HAP-1 (cell line): ENCODE measurements at regions not wholly inside any gene's neighbourhood (a gene's known extent, or its start where the extent isn't known, plus 50 kb on each side); places are given as distances from the start of the nearest gene placed in this dataset.

Experiments used
- DNase-seq, 2 experiments: peaks; one replicate each; pipeline ENCODE4 v3.0.0-alpha.2; 2016 to 2020; ENCODE audit warnings: low spot score in 2 of 2
- H3K27me3 ChIP-seq: fragments of 250-450 bp; sonication (Bioruptor Pico); 2 replicates; pipeline ENCODE4 v1.5.1; 2020; ENCODE audit warnings: low read depth, mild to moderate bottlenecking, moderate library complexity
- H3K36me3 ChIP-seq: fragments of 250-450 bp; sonication (Bioruptor Pico); replicated peaks from 2 replicates; pipeline ENCODE4 v1.5.1; 2020; ENCODE audit warnings: mild to moderate bottlenecking
- H3K4me1 ChIP-seq: fragments of 250-450 bp; sonication (Bioruptor Pico); 2 replicates; pipeline ENCODE4 v1.5.1; 2020; ENCODE audit warnings: mild to moderate bottlenecking
- H3K4me3 ChIP-seq: fragments of 250-450 bp; sonication (Bioruptor Pico); 2 replicates; pipeline ENCODE4 v1.5.1; 2020; ENCODE audit warnings: mild to moderate bottlenecking, moderate library complexity
- H3K9me3 ChIP-seq: fragments of 250-450 bp; sonication (Bioruptor Pico); 2 replicates; pipeline ENCODE4 v1.5.1; 2020; ENCODE audit warnings: mild to moderate bottlenecking, moderate library complexity
- in situ Hi-C: fragments of 300-500 bp; cut with MboI; formaldehyde crosslinking; loops from 3 replicates; pipeline ENCODE4 v1.14.3; 2020; ENCODE audit warnings: low sequenced_read_pairs, inconsistent platforms, mixed read lengths

- H3K9me3 ChIP-seq: no peaks in the 10 kb centered on the region
- no peaks in the 10 kb centered on the region for H3K36me3 ChIP-seq
- peaks cover 23% of the 10 kb centered on the region for H3K4me1 ChIP-seq
- in situ Hi-C loops: no loop called here
- no peak for DNase-seq
- H3K4me3 ChIP-seq: no peak overlapping the region
- no peaks in the 10 kb centered on the region for H3K27me3 ChIP-seq
Observed at GRCh38 chr13:64470751-64471150, 2759.4 kb downstream of the PCDH9 start.

- no peaks in the 10 kb centered on the region for H3K27me3 ChIP-seq
- H3K36me3 ChIP-seq: no peaks in the 10 kb centered on the region
- H3K4me1 ChIP-seq: peaks cover 18% of the 10 kb centered on the region
- H3K9me3 ChIP-seq: no peaks in the 10 kb centered on the region
- DNase-seq: no peak
- in situ Hi-C loops: no loop called here
- H3K4me3 ChIP-seq: no peak overlapping the region
Observed at GRCh38 chr13:64459778-64460177, 2770.4 kb downstream of the PCDH9 start.

GRCh38 chr13:64457976-64458375 is 2772.2 kb downstream of the PCDH9 start:
- Histone ChIP-seq H3K4me1 (peaks cover 19% of the 10 kb centered on the region), H3K9me3 (no peaks in the 10 kb centered on the region), H3K4me3 (no peak overlapping the region), H3K36me3 (no peaks in the 10 kb centered on the region), H3K27me3 (no peaks in the 10 kb centered on the region)
- in situ Hi-C loops: no loop called here
- DNase-seq: no peak

- no peak for DNase-seq
- peaks cover 19% of the 10 kb centered on the region for H3K4me1 ChIP-seq
- H3K36me3 ChIP-seq: no peaks in the 10 kb centered on the region
- H3K9me3 ChIP-seq: no peaks in the 10 kb centered on the region
- in situ Hi-C loops: no loop called here
- no peaks in the 10 kb centered on the region for H3K27me3 ChIP-seq
- no peak overlapping the region for H3K4me3 ChIP-seq
Observed at GRCh38 chr13:64455124-64455523, 2775.0 kb downstream of the PCDH9 start.

DNA sequence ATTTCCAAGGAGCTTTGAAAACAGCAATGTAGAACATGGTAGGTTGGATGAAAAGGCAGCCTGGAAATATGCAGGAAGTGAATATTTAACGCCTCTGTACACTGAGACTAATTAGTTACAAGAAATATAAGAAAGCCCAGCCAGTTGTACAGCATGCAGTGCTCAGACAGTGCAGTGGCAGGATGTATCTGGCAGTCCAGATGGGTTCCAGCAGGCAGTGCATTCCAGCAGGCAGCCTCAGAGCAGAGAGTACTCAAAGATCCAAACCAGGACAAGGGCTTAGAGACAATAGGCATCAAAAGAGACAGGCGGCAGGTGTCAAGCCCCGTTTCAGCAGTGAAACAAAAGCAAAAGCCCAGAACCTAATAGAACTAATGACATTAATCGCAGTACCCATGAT is 2776.3 kb downstream of the PCDH9 start:
- no peaks in the 10 kb centered on the region for H3K9me3 ChIP-seq
- H3K4me3 ChIP-seq: no peak overlapping the region
- DNase-seq: no peak
- H3K4me1 ChIP-seq: peaks cover 19% of the 10 kb centered on the region
- H3K27me3 ChIP-seq: no peaks in the 10 kb centered on the region
- in situ Hi-C loops: no loop called here
- no peaks in the 10 kb centered on the region for H3K36me3 ChIP-seq

DNA sequence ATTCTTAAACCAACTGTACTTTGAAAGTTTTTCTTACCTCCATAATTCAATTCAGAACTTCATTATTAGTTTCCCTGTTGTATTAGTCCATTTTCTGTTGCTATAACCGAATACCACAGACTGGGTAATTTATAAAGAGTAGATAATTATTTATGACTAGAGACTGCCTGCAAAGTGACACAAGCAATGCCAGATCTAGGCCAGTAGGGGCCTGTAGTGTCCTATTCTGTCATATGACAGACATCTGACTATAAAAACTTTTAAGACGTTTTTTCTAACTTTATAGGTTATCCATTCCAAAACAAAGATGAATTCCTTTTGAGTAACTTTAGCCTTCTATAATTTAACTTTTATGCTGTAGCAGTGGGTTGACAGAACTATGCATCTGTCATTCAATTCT is 2783.8 kb downstream of the PCDH9 start:
- H3K36me3 ChIP-seq: no peaks in the 10 kb centered on the region
- H3K9me3 ChIP-seq: no peaks in the 10 kb centered on the region
- peak; percentile 30 to 33 for DNase-seq
- H3K4me3 ChIP-seq: no peak overlapping the region
- no peaks in the 10 kb centered on the region for H3K27me3 ChIP-seq
- in situ Hi-C loops: no loop called here
- H3K4me1 ChIP-seq: peaks cover 3% of the 10 kb centered on the region; the same call in 1 of the 2 replicates

GRCh38 chr13:64441740-64442139 is 2788.4 kb downstream of the PCDH9 start:
- Histone ChIP-seq H3K36me3 (no peaks in the 10 kb centered on the region), H3K4me1 (peaks cover 3% of the 10 kb centered on the region; the same call in 1 of the 2 replicates), H3K9me3 (no peaks in the 10 kb centered on the region), H3K27me3 (no peaks in the 10 kb centered on the region), H3K4me3 (no peak overlapping the region)
- in situ Hi-C loops: no loop called here
- peak in 1 of 2 experiments; percentile 69 for DNase-seq

GRCh38 chr13:64438084-64438483 is 2792.1 kb downstream of the PCDH9 start:
- Histone ChIP-seq H3K9me3 (no peaks in the 10 kb centered on the region), H3K36me3 (no peaks in the 10 kb centered on the region), H3K4me3 (no peak overlapping the region), H3K4me1 (peaks cover 3% of the 10 kb centered on the region; the same call in 1 of the 2 replicates), H3K27me3 (no peaks in the 10 kb centered on the region)
- no peak for DNase-seq
- in situ Hi-C loops: no loop called here

- DNase-seq: no peak
- H3K36me3 ChIP-seq: no peaks in the 10 kb centered on the region
- no peaks in the 10 kb centered on the region for H3K27me3 ChIP-seq
- H3K4me3 ChIP-seq: no peak overlapping the region
- in situ Hi-C loops: no loop called here
- H3K9me3 ChIP-seq: no peaks in the 10 kb centered on the region
- H3K4me1 ChIP-seq: no peaks in the 10 kb centered on the region
Observed at GRCh38 chr13:64429691-64430090, 2800.4 kb downstream of the PCDH9 start.

DNA sequence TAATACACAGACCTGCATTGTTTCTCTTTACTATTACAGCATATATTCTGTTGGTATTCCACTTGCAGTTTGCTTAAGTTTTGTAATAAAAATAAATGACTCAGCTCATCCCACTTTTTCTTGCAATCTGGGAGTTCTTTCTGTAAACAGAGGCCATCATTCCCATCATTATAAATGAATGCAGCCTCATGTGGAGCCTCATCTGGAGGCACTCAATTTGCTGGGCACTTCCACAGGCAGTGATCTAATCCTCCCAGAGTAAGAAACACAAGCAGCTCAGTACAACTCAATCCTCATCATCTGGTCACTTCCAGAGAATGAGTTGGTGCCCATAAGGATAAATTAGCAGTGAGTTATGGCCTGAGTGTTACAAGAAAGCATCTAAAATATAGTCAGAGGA is 2801.9 kb downstream of the PCDH9 start:
- no peaks in the 10 kb centered on the region for H3K27me3 ChIP-seq
- DNase-seq: no peak
- in situ Hi-C loops: no loop called here
- H3K4me1 ChIP-seq: no peaks in the 10 kb centered on the region
- no peaks in the 10 kb centered on the region for H3K9me3 ChIP-seq
- no peak overlapping the region for H3K4me3 ChIP-seq
- H3K36me3 ChIP-seq: no peaks in the 10 kb centered on the region

- no peaks in the 10 kb centered on the region for H3K9me3 ChIP-seq
- in situ Hi-C loops: no loop called here
- no peaks in the 10 kb centered on the region for H3K4me1 ChIP-seq
- no peak overlapping the region for H3K4me3 ChIP-seq
- H3K36me3 ChIP-seq: no peaks in the 10 kb centered on the region
- no peaks in the 10 kb centered on the region for H3K27me3 ChIP-seq
- DNase-seq: no peak
Observed at GRCh38 chr13:64423467-64423866, 2806.7 kb downstream of the PCDH9 start.

DNA sequence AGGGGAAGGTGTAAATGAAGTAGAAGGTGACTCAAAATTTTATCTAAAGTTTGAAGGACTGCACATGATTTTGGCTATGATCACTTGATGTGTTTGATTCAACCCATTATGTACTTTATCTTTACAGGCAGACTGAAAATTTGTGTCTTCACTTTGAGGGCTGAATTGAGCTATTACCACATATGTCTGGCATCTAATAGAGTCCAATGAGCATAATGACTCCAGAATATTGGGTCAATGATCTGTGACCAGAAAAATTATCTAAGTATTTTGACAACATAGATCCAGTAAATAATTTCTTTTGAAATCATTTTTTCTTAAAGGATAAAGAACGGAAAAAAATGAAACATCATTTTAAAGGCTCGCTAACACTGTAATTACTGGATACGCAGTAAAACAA is 2810.0 kb downstream of the PCDH9 start:
- H3K27me3 ChIP-seq: no peaks in the 10 kb centered on the region
- no peaks in the 10 kb centered on the region for H3K4me1 ChIP-seq
- no peak overlapping the region for H3K4me3 ChIP-seq
- no peaks in the 10 kb centered on the region for H3K9me3 ChIP-seq
- no peak for DNase-seq
- no peaks in the 10 kb centered on the region for H3K36me3 ChIP-seq
- in situ Hi-C loops: no loop called here

DNA sequence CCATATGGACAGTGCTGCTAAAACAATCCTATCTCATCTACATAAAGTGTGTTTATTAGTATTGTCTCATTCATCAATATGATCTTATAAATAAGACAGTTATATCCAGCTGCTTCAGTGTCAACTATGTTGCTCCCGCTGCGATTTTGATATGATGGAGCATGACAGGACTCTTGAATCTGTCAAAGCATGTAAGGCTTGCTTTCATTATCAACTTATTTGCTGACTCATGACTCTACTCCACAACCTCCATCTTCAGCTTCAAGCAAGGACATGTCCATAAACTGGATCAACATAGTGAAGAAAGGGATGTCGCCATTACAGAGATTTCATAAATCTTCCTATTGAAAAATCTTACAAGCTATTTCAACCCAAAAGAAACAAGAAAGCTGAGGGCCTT is 2812.6 kb downstream of the PCDH9 start:
- no peaks in the 10 kb centered on the region for H3K4me1 ChIP-seq
- in situ Hi-C loops: no loop called here
- no peaks in the 10 kb centered on the region for H3K27me3 ChIP-seq
- no peaks in the 10 kb centered on the region for H3K36me3 ChIP-seq
- no peak overlapping the region for H3K4me3 ChIP-seq
- H3K9me3 ChIP-seq: no peaks in the 10 kb centered on the region
- no peak for DNase-seq

GRCh38 chr13:64414381-64414780 is 2815.8 kb downstream of the PCDH9 start:
- in situ Hi-C loops: no loop called here
- H3K27me3 ChIP-seq: no peaks in the 10 kb centered on the region

DNA sequence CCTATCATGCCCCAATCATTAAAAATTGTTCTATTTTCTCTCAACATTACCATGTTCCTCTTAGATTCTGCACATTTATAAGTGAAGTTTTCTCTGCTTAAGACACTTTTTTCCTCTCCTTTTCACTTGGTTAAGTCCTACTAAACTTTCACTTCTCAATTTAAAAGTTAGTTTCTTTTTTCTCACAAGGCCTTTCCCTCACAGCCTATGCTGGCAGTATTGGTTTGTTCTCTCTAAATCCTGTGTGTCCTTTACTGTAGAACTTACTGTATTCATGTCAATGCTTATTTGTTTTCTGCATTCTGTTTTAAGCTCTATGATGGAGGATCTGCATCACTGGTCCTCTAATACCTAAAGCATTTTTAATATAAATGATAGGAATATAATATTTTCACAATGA is 2816.6 kb downstream of the PCDH9 start:
- in situ Hi-C loops: no loop called here
- Histone ChIP-seq H3K36me3 (no peaks in the 10 kb centered on the region), H3K4me1 (no peaks in the 10 kb centered on the region), H3K9me3 (no peaks in the 10 kb centered on the region), H3K27me3 (no peaks in the 10 kb centered on the region), H3K4me3 (no peak overlapping the region)
- no peak for DNase-seq

More at GRCh38 chr13:64414381-64414780, 2815.8 kb downstream of the PCDH9 start:
- no peak overlapping the region for H3K4me3 ChIP-seq
- DNase-seq: no peak
- H3K36me3 ChIP-seq: no peaks in the 10 kb centered on the region
- no peaks in the 10 kb centered on the region for H3K4me1 ChIP-seq
- no peaks in the 10 kb centered on the region for H3K9me3 ChIP-seq
